Hepatocyte (in vitro differentiated cells): ENCODE measurements at regions not wholly inside any gene's neighbourhood (a gene's known extent, or its start where the extent isn't known, plus 50 kb on each side); places are given as distances from the start of the nearest gene placed in this dataset.

Experiments
- EZH2 ChIP-seq: fragments of 200-600 bp; sonication (generic); IDR thresholded peaks from 2 replicates; pipeline ENCODE4 v1.6.1; 2016; ENCODE audit warnings: antibody characterized with exemption, mild to moderate bottlenecking, borderline replicate concordance
- EZH2phosphoT487 ChIP-seq: fragments of 200-600 bp; sonication (generic); IDR thresholded peaks from one replicate; pipeline ENCODE4 v1.6.1; 2018; ENCODE audit warnings: antibody characterized with exemption, mild to moderate bottlenecking, low read depth, moderate library complexity; ENCODE audit not compliant: unreplicated experiment, severe bottlenecking
- TF ChIP-seq, protein P1 (sequence below): fragments of 200-600 bp; sonication (generic); IDR thresholded peaks from 2 replicates; pipeline ENCODE4 v1.5.1; 2016; ENCODE audit warnings: antibody characterized with exemption, mild to moderate bottlenecking; ENCODE audit not compliant: poor library complexity

DNA sequence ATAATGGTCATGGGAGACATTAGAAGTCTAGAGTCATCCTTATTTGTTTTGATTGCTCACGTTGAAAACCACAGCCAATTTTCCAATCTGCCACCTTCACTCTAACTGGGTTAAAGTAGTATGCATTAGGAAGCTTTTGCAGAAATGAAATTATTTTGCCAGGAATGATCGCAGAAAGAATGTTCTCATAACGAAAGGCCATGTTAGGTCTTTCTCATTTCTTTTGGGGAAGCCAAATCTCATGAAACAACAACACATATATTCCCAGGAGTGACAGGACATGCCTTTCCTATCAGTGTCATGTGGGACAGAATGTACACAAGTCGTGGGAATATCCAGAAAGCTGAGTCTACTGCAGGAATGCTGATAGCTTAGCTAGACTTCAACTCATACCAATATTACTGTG, 386.3 kb downstream of the AASDHPPT start:
- TF ChIP-seq, protein P1, sequence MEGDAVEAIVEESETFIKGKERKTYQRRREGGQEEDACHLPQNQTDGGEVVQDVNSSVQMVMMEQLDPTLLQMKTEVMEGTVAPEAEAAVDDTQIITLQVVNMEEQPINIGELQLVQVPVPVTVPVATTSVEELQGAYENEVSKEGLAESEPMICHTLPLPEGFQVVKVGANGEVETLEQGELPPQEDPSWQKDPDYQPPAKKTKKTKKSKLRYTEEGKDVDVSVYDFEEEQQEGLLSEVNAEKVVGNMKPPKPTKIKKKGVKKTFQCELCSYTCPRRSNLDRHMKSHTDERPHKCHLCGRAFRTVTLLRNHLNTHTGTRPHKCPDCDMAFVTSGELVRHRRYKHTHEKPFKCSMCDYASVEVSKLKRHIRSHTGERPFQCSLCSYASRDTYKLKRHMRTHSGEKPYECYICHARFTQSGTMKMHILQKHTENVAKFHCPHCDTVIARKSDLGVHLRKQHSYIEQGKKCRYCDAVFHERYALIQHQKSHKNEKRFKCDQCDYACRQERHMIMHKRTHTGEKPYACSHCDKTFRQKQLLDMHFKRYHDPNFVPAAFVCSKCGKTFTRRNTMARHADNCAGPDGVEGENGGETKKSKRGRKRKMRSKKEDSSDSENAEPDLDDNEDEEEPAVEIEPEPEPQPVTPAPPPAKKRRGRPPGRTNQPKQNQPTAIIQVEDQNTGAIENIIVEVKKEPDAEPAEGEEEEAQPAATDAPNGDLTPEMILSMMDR = no peak
- TF ChIP-seq EZH2 (no peak), EZH2phosphoT487 (no peak)
